GM19193 (cell line): ENCODE measurements at regions not wholly inside any gene's neighbourhood (a gene's known extent, or its start where the extent isn't known, plus 50 kb on each side); places are given as distances from the start of the nearest gene placed in this dataset.

Experiments
- POLR2A ChIP-seq: IDR thresholded peaks from 4 replicates; pipeline ENCODE4 v1.6.1; 2011; ENCODE audit not compliant: insufficient read depth, insufficient read length; ENCODE audit errors: extremely low read depth

DNA sequence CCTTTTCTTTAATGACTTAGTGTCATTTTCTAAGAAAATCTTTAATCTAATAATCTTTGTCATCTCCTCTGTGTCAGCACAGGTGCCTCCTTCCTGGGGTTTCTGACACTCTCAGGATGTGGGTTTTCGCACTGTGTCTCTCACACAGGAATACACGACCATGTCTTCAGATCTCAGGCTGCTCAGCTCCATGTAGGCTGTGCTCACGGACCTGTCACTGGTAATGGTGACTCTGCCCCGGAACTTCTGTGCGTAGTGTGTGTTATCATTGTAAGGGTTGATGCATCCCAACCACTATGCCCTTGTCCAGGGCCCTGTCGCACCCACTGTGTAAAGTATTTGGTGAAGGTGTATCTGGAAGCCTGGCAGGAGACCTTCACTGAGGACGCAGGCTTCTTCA lies 647.8 kb downstream of the TMEM121 start:
- TF ChIP-seq POLR2A, result no peak

GRCh38 chr14:106179761-106180160 lies 653.4 kb downstream of the TMEM121 start:
- TF ChIP-seq POLR2A, result no peak

GRCh38 chr14:106185837-106186233 lies 659.5 kb downstream of the TMEM121 start:
- no peak for TF ChIP-seq POLR2A

GRCh38 chr14:106187216-106187615 lies 660.8 kb downstream of the TMEM121 start:
- no peak for TF ChIP-seq POLR2A

GRCh38 chr14:106199097-106199496 lies 672.7 kb downstream of the TMEM121 start:
- no peak for TF ChIP-seq POLR2A

- no peak for TF ChIP-seq POLR2A
Observed at GRCh38 chr14:106200541-106201315, 674.3 kb downstream of the TMEM121 start.

- no peak for TF ChIP-seq POLR2A
Observed at GRCh38 chr14:106201376-106201775, 675.0 kb downstream of the TMEM121 start.

- TF ChIP-seq POLR2A, result no peak
Observed at GRCh38 chr14:106203438-106203837, 677.1 kb downstream of the TMEM121 start.

DNA sequence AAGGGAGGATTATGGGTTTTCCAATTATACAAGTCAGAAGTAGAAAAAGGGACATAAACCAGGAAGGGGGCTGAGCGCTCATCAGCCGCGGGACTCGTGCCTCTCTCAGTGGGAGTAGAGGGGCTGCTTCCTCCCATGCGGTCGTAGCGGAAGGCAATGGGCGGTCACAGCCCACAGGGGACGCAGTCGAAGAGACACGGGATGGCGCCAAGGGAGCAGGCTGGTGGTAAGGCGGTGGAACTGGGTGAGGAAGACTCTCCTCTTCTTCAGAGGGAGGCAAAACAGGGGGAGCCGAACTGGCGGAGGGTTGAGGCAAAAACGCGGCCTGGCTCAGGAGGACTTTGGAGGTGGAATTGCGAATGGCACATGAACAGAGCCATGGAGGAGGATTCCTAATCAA lies 677.7 kb downstream of the TMEM121 start:
- no peak for TF ChIP-seq POLR2A

GRCh38 chr14:106207316-106207715 lies 680.9 kb downstream of the TMEM121 start:
- no peak for TF ChIP-seq POLR2A

- no peak for TF ChIP-seq POLR2A
Observed at GRCh38 chr14:106208794-106209193, 682.4 kb downstream of the TMEM121 start.

GRCh38 chr14:106209755-106210154 lies 683.4 kb downstream of the TMEM121 start:
- TF ChIP-seq POLR2A, result no peak

DNA sequence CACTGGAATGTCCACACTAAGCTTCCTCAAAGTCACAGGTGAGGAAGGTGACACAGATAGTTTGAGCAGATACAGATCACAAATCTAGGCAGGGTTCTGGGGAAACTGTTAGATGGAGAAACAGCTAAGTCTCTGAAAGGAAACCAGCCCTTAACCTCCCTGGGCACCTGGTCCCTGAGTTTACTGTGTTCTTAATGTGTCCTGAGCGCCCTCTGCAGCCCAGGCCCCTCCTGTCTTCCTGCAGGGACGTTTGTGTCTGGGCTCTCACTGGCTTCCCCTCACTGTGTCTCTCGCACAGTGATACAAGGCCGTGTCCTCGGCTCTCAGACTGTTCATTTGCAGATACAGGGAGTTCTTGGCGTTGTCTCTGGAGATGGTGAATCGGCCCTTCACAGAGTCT lies 684.3 kb downstream of the TMEM121 start:
- no peak for TF ChIP-seq POLR2A

GRCh38 chr14:106211334-106211900 lies 685.0 kb downstream of the TMEM121 start:
- no peak for TF ChIP-seq POLR2A

DNA sequence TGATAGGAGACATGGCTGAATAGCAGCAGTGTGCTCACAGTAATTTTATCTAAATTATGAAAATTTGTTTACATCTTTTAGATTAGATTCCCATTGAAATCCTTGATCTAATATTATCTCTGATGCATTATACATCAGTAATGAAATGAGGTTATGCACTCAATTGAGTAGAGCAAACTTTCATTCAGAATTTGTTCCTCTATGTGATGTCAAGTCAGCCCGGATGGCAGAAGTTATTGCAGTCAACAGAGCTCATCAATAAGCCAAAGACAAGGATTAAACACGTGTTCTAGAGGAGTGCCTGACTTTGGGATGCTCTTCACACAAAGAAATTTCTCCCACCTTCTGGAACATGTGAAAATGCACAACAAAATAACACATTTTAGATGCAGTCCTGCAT lies 688.8 kb downstream of the TMEM121 start:
- TF ChIP-seq POLR2A, result no peak

- no peak for TF ChIP-seq POLR2A
Observed at GRCh38 chr14:106216679-106217078, 690.3 kb downstream of the TMEM121 start.
